Transverse colon (tissue), 3 donors: ENCODE measurements at regions not wholly inside any gene's neighbourhood (a gene's known extent, or its start where the extent isn't known, plus 50 kb on each side); places are given as distances from the start of the nearest gene placed in this dataset.

Experiments used
- POLR2A ChIP-seq: fragments of 450-650 bp; IDR thresholded peaks from one replicate; pipeline ENCODE4 v1.6.1; 2016; ENCODE audit warnings: antibody characterized with exemption, mild to moderate bottlenecking, moderate library complexity
- TF ChIP-seq, protein P1 (sequence below), 5 experiments: fragments of 200-600 bp in 3 of 5; fragments of 450-650 bp in 2 of 5; sonication (generic) in 3 of 5; IDR thresholded peaks; 1 replicate in 2 of 5; 2 replicates in 3 of 5; pipeline ENCODE4 v1.5.1; 2016 to 2017; ENCODE audit warnings: antibody characterized with exemption in 5 of 5, inconsistent platforms in 3 of 5, mild to moderate bottlenecking in 2 of 5, moderate library complexity in 1 of 5

- TF ChIP-seq, protein P1, sequence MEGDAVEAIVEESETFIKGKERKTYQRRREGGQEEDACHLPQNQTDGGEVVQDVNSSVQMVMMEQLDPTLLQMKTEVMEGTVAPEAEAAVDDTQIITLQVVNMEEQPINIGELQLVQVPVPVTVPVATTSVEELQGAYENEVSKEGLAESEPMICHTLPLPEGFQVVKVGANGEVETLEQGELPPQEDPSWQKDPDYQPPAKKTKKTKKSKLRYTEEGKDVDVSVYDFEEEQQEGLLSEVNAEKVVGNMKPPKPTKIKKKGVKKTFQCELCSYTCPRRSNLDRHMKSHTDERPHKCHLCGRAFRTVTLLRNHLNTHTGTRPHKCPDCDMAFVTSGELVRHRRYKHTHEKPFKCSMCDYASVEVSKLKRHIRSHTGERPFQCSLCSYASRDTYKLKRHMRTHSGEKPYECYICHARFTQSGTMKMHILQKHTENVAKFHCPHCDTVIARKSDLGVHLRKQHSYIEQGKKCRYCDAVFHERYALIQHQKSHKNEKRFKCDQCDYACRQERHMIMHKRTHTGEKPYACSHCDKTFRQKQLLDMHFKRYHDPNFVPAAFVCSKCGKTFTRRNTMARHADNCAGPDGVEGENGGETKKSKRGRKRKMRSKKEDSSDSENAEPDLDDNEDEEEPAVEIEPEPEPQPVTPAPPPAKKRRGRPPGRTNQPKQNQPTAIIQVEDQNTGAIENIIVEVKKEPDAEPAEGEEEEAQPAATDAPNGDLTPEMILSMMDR (IDR thresholded peaks at IDR 0.05) = no peak
- no peak for TF ChIP-seq POLR2A
Measured at GRCh38 chr6:147063469-147064031, 140.7 kb upstream of the STXBP5 start.
